Tibial nerve (tissue), 3 donors: ENCODE measurements at regions not wholly inside any gene's neighbourhood (a gene's known extent, or its start where the extent isn't known, plus 50 kb on each side); places are given as distances from the start of the nearest gene placed in this dataset.

ENCODE experiments used
- POLR2A ChIP-seq, 2 donors: fragments of 450-650 bp; IDR thresholded peaks; one replicate each; pipeline ENCODE4 v1.6.1; 2017; ENCODE audit warnings: antibody characterized with exemption in 2 of 2, mild to moderate bottlenecking in 2 of 2, moderate library complexity in 2 of 2
- TF ChIP-seq, protein P1 (sequence below), 5 experiments: fragments of 200-600 bp in 3 of 5; fragments of 450-650 bp in 2 of 5; sonication (generic) in 3 of 5; IDR thresholded peaks; one replicate each; pipeline ENCODE4 v1.5.1; 2016 to 2019; ENCODE audit warnings: antibody characterized with exemption in 5 of 5, mild to moderate bottlenecking in 3 of 5, moderate library complexity in 2 of 5

DNA sequence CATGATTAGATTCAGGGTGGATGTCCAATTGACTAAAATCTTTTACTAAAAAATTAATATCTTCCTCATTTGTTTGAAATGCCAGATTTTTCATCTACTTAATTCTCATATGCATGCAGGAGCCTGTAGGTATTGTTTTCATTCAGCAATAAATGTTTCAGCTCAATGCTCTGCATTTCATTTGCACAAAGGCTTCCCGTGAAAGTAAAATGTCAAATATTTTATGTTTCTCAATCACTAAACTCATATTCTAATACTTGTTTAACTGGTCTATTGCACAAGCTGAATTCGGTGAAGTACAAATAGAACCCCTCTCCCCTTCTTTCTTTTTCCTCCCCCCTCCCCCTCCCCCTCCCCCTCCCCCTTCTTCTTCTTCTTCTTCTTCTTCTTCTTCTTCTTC, 175.9 kb downstream of the MCHR2 start:
- no peak for TF ChIP-seq POLR2A (IDR thresholded peaks at IDR 0.05)
- TF ChIP-seq, protein P1, sequence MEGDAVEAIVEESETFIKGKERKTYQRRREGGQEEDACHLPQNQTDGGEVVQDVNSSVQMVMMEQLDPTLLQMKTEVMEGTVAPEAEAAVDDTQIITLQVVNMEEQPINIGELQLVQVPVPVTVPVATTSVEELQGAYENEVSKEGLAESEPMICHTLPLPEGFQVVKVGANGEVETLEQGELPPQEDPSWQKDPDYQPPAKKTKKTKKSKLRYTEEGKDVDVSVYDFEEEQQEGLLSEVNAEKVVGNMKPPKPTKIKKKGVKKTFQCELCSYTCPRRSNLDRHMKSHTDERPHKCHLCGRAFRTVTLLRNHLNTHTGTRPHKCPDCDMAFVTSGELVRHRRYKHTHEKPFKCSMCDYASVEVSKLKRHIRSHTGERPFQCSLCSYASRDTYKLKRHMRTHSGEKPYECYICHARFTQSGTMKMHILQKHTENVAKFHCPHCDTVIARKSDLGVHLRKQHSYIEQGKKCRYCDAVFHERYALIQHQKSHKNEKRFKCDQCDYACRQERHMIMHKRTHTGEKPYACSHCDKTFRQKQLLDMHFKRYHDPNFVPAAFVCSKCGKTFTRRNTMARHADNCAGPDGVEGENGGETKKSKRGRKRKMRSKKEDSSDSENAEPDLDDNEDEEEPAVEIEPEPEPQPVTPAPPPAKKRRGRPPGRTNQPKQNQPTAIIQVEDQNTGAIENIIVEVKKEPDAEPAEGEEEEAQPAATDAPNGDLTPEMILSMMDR (IDR thresholded peaks at IDR 0.05), result no peak
